ENCODE measurements at regions not wholly inside any gene's neighbourhood (a gene's known extent, or its start where the extent isn't known, plus 50 kb on each side); places are given as distances from the start of the nearest gene placed in this dataset.

DNA sequence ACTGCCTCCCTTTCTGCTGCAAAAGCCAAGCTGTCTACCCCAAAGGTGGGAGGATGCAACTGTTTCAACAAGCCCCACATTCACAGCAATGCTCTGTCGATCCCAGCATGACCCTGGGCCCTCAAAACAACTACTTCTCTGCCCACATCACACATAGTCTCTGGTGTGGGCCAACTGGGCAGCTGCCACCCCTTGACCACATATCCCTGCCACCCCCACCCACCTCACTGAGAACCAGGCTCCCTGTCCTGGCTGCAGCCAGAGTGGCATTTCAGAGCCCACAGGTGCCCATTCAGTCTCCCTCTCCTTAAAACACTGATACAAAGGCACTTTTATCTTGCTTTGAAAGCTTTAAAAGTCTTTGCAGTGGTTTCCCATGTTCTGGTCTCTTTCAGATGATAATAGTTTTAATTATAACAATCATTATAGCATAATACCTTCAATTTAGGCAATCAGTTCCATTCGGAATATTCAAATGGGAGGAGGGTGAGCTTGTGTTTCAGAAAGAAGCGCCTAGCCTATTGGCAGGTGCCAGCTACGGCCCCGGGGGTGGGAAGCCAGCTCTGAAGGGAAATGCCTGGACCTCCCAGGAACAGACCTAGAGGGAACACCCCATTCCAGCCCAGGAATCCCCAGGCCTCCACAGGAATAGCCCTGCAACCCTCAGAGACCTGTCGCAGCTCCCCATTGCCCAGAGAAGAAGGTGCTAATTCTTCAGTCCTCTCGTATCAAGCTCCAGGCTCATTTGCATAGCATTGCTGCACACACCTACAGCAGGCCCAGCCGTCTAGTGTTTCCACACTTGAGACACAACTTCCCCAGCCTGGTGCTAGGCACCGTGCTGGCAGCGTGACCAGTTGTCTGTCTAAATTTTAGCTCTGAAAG lies 90.8 kb downstream of the C5orf15 start:
- TF ChIP-seq POLR2AphosphoS5 (IDR thresholded peaks at IDR 0.05; ENCODE audit: borderline replicate concordance, low read depth, low read length) (no peak), FOXP2 (optimal IDR thresholded peaks at IDR 0.05; ENCODE audit: control extremely low read depth, extremely low read length, insufficient read depth) (no peak)
